K562 (cell line): ENCODE measurements at regions not wholly inside any gene's neighbourhood (a gene's known extent, or its start where the extent isn't known, plus 50 kb on each side); places are given as distances from the start of the nearest gene placed in this dataset.

Experiments used
- BRCA1 ChIP-seq, 2 experiments: fragments of 450-650 bp in 1 of 2; sonication (generic) in 1 of 2; formaldehyde crosslinking in 1 of 2; IDR thresholded peaks; 2 replicates each; pipeline versions ENCODE4 v1.5.0 to v1.6.1; 2017 to 2020; ENCODE audit warnings: mild to moderate bottlenecking in 1 of 2, missing genetic modification reagents in 1 of 2
- ESRRA ChIP-seq: fragments of 450-650 bp; IDR thresholded peaks from 2 replicates; pipeline ENCODE4 v1.6.1; 2014; ENCODE audit warnings: low read depth, mild to moderate bottlenecking, moderate library complexity, borderline replicate concordance
- SMC3 ChIP-seq: conservative IDR thresholded peaks from 2 replicates; pipeline ENCODE4 v1.6.1; 2011; ENCODE audit warnings: low read depth, low read length, improper control_type of control experiment; ENCODE audit not compliant: insufficient read depth
- TF ChIP-seq, protein P1 (sequence below), 2 experiments: fragments of 450-650 bp in 1 of 2; IDR thresholded peaks; 2 replicates each; pipeline ENCODE4 v1.6.1; 2011 to 2017; ENCODE audit warnings: low read depth in 2 of 2, antibody characterized with exemption in 1 of 2, borderline replicate concordance in 1 of 2, low read length in 1 of 2, mild to moderate bottlenecking in 1 of 2, mixed read lengths in 1 of 2; ENCODE audit not compliant: control insufficient read depth in 1 of 2
- TF ChIP-seq, protein P2 (sequence below), 3 experiments: IDR thresholded peaks in 2 of 3; conservative IDR thresholded peaks in 1 of 3; 2 replicates each; pipeline ENCODE4 v1.5.1; 2011 to 2012; ENCODE audit warnings: low read length in 3 of 3, mild to moderate bottlenecking in 3 of 3, control low read depth in 2 of 3, improper control_type of control experiment in 1 of 3, inconsistent platforms in 1 of 3, low read depth in 1 of 3, mixed read lengths in 1 of 3, moderate library complexity in 1 of 3; ENCODE audit not compliant: insufficient read depth in 2 of 3

DNA sequence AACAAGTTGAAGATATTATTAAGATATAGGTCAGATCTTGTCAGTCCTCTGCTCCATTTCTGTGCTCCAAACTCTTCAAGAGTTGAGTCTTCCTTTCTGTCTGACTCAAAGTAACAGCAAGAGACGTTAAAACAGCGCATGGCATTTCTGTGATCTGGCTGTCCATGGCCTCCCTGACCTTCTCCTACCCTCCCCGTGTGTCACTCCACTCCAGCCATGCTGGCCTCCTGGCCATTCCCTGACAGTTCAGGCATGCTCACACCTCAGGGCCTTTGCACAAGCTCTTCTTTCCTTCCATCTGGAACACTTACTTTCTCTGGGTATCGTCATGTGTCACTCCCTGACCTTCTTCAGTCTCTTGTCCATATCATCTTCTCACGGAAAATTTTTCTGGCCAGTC, 229.0 kb downstream of the CENPF start:
- TF ChIP-seq BRCA1 (IDR thresholded peaks at IDR 0.05) (no peak), BRCA1 (CRISPR knock-in tag; IDR thresholded peaks at IDR 0.05) (no peak), ESRRA (no peak), SMC3 (no peak)
- TF ChIP-seq, protein P1, sequence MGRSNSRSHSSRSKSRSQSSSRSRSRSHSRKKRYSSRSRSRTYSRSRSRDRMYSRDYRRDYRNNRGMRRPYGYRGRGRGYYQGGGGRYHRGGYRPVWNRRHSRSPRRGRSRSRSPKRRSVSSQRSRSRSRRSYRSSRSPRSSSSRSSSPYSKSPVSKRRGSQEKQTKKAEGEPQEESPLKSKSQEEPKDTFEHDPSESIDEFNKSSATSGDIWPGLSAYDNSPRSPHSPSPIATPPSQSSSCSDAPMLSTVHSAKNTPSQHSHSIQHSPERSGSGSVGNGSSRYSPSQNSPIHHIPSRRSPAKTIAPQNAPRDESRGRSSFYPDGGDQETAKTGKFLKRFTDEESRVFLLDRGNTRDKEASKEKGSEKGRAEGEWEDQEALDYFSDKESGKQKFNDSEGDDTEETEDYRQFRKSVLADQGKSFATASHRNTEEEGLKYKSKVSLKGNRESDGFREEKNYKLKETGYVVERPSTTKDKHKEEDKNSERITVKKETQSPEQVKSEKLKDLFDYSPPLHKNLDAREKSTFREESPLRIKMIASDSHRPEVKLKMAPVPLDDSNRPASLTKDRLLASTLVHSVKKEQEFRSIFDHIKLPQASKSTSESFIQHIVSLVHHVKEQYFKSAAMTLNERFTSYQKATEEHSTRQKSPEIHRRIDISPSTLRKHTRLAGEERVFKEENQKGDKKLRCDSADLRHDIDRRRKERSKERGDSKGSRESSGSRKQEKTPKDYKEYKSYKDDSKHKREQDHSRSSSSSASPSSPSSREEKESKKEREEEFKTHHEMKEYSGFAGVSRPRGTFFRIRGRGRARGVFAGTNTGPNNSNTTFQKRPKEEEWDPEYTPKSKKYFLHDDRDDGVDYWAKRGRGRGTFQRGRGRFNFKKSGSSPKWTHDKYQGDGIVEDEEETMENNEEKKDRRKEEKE (IDR thresholded peaks at IDR 0.05; ENCODE audit: borderline replicate concordance in 1 of 2, control insufficient read depth in 1 of 2, low read depth in 2 of 2, low read length in 1 of 2), result no peak
- TF ChIP-seq, protein P2, sequence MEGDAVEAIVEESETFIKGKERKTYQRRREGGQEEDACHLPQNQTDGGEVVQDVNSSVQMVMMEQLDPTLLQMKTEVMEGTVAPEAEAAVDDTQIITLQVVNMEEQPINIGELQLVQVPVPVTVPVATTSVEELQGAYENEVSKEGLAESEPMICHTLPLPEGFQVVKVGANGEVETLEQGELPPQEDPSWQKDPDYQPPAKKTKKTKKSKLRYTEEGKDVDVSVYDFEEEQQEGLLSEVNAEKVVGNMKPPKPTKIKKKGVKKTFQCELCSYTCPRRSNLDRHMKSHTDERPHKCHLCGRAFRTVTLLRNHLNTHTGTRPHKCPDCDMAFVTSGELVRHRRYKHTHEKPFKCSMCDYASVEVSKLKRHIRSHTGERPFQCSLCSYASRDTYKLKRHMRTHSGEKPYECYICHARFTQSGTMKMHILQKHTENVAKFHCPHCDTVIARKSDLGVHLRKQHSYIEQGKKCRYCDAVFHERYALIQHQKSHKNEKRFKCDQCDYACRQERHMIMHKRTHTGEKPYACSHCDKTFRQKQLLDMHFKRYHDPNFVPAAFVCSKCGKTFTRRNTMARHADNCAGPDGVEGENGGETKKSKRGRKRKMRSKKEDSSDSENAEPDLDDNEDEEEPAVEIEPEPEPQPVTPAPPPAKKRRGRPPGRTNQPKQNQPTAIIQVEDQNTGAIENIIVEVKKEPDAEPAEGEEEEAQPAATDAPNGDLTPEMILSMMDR (IDR thresholded peaks at IDR 0.05 in 2 of 3, conservative IDR thresholded peaks at IDR 0.05 in 1 of 3; ENCODE audit: insufficient read depth in 2 of 3, low read depth in 1 of 3, low read length in 3 of 3), result no peak
